Fibroblast of pulmonary artery (primary cell): ENCODE measurements at regions not wholly inside any gene's neighbourhood (a gene's known extent, or its start where the extent isn't known, plus 50 kb on each side); places are given as distances from the start of the nearest gene placed in this dataset.

Source experiments
- DNase-seq: peaks from one replicate; pipeline ENCODE4 v3.0.0-alpha.2; 2010; ENCODE audit warnings: low read depth
- H3K4me3 ChIP-seq: replicated peaks from 2 replicates; pipeline ENCODE4 v1.5.1; 2011; ENCODE audit warnings: low read depth, mild to moderate bottlenecking, control low read depth, low read length, moderate library complexity
- CTCF ChIP-seq: IDR thresholded peaks from 2 replicates; pipeline ENCODE4 v1.5.1; 2011; ENCODE audit warnings: mild to moderate bottlenecking, control low read depth, low read length, inconsistent platforms; ENCODE audit errors: missing control alignments

GRCh38 chr1:82695443-82695842 lies 894.7 kb downstream of the ADGRL2 start:
- peak; percentile 58 for DNase-seq
- TF ChIP-seq CTCF, result no peak

DNA sequence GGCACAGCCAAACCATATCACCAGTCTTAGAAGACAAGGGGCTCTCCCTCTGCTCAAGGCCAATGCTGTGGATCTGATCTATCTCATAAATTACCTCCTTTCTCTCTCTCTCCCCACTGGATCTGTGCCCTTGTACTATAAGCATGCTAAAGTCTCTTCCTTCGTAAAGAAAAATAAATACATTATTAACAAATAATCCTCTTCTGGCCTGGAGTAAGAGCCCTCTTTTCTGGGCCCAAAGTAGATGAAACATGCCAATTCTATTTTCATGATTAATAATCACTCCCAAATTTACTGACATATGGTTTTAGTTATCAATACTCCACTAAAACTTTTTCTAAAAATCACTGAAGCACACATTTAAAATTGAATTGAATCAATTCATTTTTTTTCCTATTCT lies 889.7 kb downstream of the ADGRL2 start:
- no peak overlapping the region for H3K4me3 ChIP-seq
- TF ChIP-seq CTCF, result no peak
- no peak for DNase-seq

More at GRCh38 chr1:82695443-82695842, 894.7 kb downstream of the ADGRL2 start:
- no peak overlapping the region for H3K4me3 ChIP-seq

DNA sequence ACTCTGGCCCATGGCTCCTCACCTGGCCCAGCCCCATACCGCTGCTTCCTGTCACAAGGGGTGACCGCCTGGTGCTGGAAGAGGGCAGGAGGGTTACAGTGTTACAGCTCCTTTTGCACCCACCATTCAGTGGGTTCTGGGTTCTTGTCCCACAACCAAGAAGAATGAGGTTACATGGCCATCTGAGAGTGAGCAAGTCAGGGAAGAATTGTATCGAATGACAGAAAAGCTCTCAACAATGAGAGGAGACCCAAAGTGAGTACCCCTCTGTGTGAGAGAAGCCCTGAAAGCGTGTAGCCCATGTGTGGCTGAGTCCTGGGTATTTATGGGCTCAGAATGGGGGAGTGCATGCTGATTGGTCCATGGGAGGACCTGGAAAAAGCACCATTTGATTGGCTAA lies 888.5 kb downstream of the ADGRL2 start:
- no peak for TF ChIP-seq CTCF
- H3K4me3 ChIP-seq, result no peak overlapping the region
- no peak for DNase-seq

DNA sequence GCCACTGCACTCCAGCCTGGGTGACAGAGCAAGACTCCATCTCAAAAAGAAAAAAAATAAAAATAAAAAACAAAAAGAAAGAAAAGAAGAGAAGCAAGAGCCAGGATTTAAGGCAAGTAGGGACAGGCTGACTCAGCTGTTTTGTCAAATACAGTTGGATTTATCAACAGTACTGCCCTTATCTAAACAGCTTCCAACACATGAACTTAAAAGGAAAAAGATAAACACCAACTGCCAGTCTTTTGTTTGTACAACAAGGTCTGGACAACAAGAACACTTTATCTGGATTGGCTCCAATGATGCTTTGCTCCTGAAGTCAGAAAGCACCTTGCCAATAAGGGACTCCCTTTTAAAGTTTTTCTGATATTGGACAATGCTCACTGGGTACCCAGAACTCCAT lies 886.0 kb downstream of the ADGRL2 start:
- DNase-seq, result no peak
- TF ChIP-seq CTCF, result no peak

DNA sequence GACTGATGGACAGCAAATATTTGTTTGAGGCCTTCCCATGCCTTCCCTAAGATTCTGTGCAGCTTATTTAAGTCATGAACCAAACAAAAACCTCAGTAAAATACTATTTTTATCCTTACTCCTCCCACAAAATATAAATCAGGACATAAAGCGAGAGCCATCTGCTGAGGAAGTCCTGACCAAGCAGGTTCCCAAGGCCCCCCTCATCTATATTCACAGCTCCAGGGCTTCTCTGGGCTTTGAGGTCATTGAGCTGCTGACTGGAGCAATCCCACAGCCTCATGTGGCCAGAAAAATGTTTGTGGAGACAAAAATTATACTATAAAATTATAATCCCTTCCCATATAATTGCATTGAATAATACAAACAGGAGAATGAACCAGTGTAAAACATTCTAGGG lies 846.2 kb downstream of the ADGRL2 start:
- DNase-seq, result no peak
- no peak overlapping the region for H3K4me3 ChIP-seq
- no peak for TF ChIP-seq CTCF

More for the DNA sequence above, 886.0 kb downstream of the ADGRL2 start:
- no peak overlapping the region for H3K4me3 ChIP-seq

- no peak for TF ChIP-seq CTCF
- no peak overlapping the region for H3K4me3 ChIP-seq
- no peak for DNase-seq
Measured at GRCh38 chr1:82646336-82646735, 845.6 kb downstream of the ADGRL2 start.

DNA sequence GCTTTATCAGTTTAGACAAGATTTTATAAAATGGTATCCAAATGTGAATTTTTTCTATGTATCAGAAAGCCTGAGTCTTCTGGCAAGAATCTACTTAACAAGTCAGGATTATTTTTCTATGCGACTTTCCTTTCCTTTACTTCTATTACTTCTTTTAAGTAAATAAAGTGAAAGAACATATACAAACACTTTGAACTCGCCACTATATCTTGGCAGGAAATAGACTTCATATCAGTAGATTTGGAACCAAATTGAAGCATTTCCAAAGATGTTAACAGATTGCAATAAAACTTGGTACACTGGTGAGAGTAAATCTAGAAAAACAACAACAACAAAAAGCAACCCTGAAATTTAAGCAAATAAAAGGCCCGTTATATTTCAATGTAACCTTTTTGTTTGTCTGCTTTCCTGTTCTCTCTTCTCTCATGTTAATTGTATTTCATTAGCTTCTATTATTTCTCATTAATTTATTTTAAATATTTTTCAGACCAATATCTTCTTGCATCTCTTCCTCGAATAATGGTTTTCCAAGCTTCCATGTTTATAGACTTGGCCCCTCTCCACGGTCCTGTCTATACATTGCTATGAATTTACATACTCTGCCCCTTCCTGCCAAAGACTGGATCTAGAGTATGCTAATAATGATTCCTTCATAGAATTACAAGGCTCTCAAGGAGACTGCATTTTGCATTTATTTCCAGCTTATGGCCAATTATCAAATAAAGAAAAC lies 843.6 kb downstream of the ADGRL2 start:
- no peak for DNase-seq
- no peak for TF ChIP-seq CTCF
- no peak overlapping the region for H3K4me3 ChIP-seq
